ENCODE measurements at regions not wholly inside any gene's neighbourhood (a gene's known extent, or its start where the extent isn't known, plus 50 kb on each side); places are given as distances from the start of the nearest gene placed in this dataset.
A peak's percentile ranks its signal among the peaks of the same experiment; 100 is the strongest.

DNA sequence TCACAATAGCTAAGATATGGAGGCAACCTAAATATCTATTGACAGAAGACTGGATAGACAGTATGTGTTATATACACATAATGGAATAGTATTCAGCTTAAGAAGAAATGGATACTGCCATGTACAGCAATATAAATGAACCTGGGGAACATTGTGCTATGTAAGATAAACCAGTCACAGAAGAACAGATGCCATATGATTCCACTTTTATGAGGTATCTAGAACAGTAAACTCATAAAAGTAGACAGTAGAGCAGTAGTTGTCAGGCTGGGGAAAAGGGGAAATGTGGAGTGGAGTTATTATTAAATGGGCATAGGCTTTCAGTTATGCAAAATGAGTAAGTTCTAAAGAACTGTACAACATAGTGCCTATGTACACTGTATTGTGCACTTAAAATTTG, 1055.7 kb upstream of the TMEFF2 start:
- Histone ChIP-seq H4K20me1 (ENCODE audit: insufficient read depth, low read length) (no peaks in the 10 kb centered on the region), H3K4me1 (ENCODE audit: insufficient read depth, low read length, poor library complexity, severe bottlenecking) (no peaks in the 10 kb centered on the region), H3K4me3 (ENCODE audit: low read depth, low read length, poor library complexity, severe bottlenecking) (no peak overlapping the region), H3K9me2 (ENCODE audit: insufficient read depth, low read length) (no peaks in the 10 kb centered on the region), H3K9me3 (ENCODE audit: low read length) (no peaks in the 10 kb centered on the region), H3K36me3 (ENCODE audit: insufficient read depth, low read length) (no peaks in the 10 kb centered on the region), H2AFZ (ENCODE audit: low read length) (no peak overlapping the region), H3K27ac (ENCODE audit: low read depth, low read length, poor library complexity, severe bottlenecking) (no peak overlapping the region), H3K79me2 (ENCODE audit: insufficient read depth, low read depth, low read length) (no peaks in the 10 kb centered on the region), H3K4me2 (ENCODE audit: low read length) (no peak overlapping the region)
- intact Hi-C loops (cut with micrococcal nuclease; ENCODE audit: unreplicated experiment), result no loop called here
- ChIA-PET POLR2A (no interaction called here), CTCF (ENCODE audit: unreplicated experiment) (no interaction called here)
- no peak for TF ChIP-seq EZH2phosphoT487 (IDR thresholded peaks at IDR 0.05; ENCODE audit: borderline replicate concordance, low read depth, low read length)
- TF ChIP-seq, protein P1, sequence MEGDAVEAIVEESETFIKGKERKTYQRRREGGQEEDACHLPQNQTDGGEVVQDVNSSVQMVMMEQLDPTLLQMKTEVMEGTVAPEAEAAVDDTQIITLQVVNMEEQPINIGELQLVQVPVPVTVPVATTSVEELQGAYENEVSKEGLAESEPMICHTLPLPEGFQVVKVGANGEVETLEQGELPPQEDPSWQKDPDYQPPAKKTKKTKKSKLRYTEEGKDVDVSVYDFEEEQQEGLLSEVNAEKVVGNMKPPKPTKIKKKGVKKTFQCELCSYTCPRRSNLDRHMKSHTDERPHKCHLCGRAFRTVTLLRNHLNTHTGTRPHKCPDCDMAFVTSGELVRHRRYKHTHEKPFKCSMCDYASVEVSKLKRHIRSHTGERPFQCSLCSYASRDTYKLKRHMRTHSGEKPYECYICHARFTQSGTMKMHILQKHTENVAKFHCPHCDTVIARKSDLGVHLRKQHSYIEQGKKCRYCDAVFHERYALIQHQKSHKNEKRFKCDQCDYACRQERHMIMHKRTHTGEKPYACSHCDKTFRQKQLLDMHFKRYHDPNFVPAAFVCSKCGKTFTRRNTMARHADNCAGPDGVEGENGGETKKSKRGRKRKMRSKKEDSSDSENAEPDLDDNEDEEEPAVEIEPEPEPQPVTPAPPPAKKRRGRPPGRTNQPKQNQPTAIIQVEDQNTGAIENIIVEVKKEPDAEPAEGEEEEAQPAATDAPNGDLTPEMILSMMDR (conservative IDR thresholded peaks at IDR 0.05; ENCODE audit: low read length), result no peak
- no peak for DNase-seq (ENCODE audit: low spot score)
- BruUV-seq (replicated peaks), result no TSS peak

DNA sequence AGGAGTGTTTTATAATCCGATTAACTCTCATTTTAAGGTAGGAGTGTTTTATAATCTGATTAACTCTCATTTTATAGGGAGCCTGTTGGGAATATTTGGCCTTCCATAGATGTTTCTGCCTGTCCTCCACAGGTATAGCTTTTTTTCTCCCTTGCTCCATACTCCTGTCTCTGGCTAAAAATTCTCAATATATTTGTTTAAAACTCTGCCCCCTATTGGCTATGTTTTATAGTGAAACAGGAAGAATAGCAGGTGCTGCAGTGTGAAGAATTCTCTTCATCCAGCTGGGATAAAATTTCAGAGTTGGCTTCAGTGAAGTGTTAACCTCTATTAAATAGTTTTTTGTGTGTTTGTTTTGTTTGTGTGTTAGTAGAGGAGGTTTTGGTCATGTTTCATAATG, 1046.0 kb upstream of the TMEFF2 start:
- Histone ChIP-seq H3K4me2 (ENCODE audit: low read length) (no peak overlapping the region), H3K9me2 (ENCODE audit: insufficient read depth, low read length) (no peaks in the 10 kb centered on the region), H3K36me3 (ENCODE audit: insufficient read depth, low read length) (no peaks in the 10 kb centered on the region), H3K79me2 (ENCODE audit: insufficient read depth, low read depth, low read length) (no peaks in the 10 kb centered on the region), H3K4me3 (ENCODE audit: low read depth, low read length, poor library complexity, severe bottlenecking) (no peak overlapping the region), H3K27ac (ENCODE audit: low read depth, low read length, poor library complexity, severe bottlenecking) (no peak overlapping the region), H2AFZ (ENCODE audit: low read length) (no peak overlapping the region), H3K9me3 (ENCODE audit: low read length) (no peaks in the 10 kb centered on the region), H3K4me1 (ENCODE audit: insufficient read depth, low read length, poor library complexity, severe bottlenecking) (no peaks in the 10 kb centered on the region), H4K20me1 (ENCODE audit: insufficient read depth, low read length) (no peaks in the 10 kb centered on the region)
- no TSS peak for BruUV-seq (replicated peaks)
- ChIA-PET CTCF (ENCODE audit: unreplicated experiment) (no interaction called here), POLR2A (no interaction called here)
- intact Hi-C loops (cut with micrococcal nuclease; ENCODE audit: unreplicated experiment), result no loop called here
- TF ChIP-seq, protein P1 (conservative IDR thresholded peaks at IDR 0.05; ENCODE audit: low read length), result peak; percentile 71
- no peak for TF ChIP-seq EZH2phosphoT487 (IDR thresholded peaks at IDR 0.05; ENCODE audit: borderline replicate concordance, low read depth, low read length)
- DNase-seq (ENCODE audit: low spot score), result no peak

DNA sequence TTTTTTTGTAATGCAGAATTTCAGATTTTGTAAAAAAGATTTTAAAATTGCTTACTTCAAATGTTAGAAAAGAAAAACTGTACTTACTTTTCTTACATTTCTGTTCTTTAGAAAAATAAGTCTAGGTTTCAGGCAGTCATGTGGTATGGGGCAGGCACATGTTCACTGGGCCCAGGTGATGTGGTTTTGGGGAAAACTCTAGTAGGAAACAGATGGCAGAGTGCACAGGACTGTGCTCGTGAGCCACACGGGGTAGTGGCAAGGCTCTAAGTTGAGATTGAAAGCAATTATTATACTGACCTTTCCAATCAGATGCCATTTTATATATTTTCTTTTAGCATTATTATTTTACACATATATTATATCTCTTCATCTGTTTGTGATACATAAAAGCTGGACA, 1036.9 kb upstream of the TMEFF2 start:
- POLR2A ChIA-PET, result no interaction called here
- TF ChIP-seq, protein P1 (conservative IDR thresholded peaks at IDR 0.05; ENCODE audit: low read length), result no peak
- no peak for TF ChIP-seq EZH2phosphoT487 (IDR thresholded peaks at IDR 0.05; ENCODE audit: borderline replicate concordance, low read depth, low read length)

More for the DNA sequence above, 1036.9 kb upstream of the TMEFF2 start:
- no peak overlapping the region for H3K4me2 ChIP-seq (ENCODE audit: low read length)
- no peaks in the 10 kb centered on the region for H3K9me2 ChIP-seq (ENCODE audit: insufficient read depth, low read length)
- no TSS peak for BruUV-seq (replicated peaks)
- no peaks in the 10 kb centered on the region for H3K4me1 ChIP-seq (ENCODE audit: insufficient read depth, low read length, poor library complexity, severe bottlenecking)
- intact Hi-C loops (cut with micrococcal nuclease; ENCODE audit: unreplicated experiment), result no loop called here
- CTCF ChIA-PET (ENCODE audit: unreplicated experiment), result no interaction called here
- no peaks in the 10 kb centered on the region for H4K20me1 ChIP-seq (ENCODE audit: insufficient read depth, low read length)
- H3K27ac ChIP-seq (ENCODE audit: low read depth, low read length, poor library complexity, severe bottlenecking), result no peak overlapping the region
- no peak for DNase-seq (ENCODE audit: low spot score)
- no peak overlapping the region for H3K4me3 ChIP-seq (ENCODE audit: low read depth, low read length, poor library complexity, severe bottlenecking)
- no peak overlapping the region for H2AFZ ChIP-seq (ENCODE audit: low read length)
- H3K9me3 ChIP-seq (ENCODE audit: low read length), result no peaks in the 10 kb centered on the region
- no peaks in the 10 kb centered on the region for H3K79me2 ChIP-seq (ENCODE audit: insufficient read depth, low read depth, low read length)
- H3K36me3 ChIP-seq (ENCODE audit: insufficient read depth, low read length), result no peaks in the 10 kb centered on the region
